ENCODE measurements at regions not wholly inside any gene's neighbourhood (a gene's known extent, or its start where the extent isn't known, plus 50 kb on each side); places are given as distances from the start of the nearest gene placed in this dataset.

DNA sequence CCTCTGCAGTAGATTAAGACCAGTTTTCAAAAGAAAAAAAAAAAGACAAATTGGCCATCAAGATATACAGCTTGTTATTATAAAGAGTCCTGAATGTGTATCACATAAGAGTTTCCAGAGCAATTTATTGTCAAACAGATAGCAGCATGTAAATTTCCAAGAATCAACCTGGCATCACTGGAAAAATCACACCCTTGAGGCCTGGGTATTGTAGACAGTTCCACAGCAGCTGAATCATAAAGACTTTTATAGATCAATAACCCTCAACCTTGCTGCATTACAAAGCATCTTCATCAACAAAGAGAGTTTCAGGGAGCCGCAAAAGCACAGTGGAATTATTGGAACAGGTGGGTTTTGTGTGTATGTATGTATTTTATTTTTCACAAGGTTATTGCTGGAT, 94.6 kb upstream of the LRIG3 start:
- DNase-seq, result no peak
- no peaks in the 10 kb centered on the region for H3K36me3 ChIP-seq
- 92 to 100% methylated on average over 1 of the region's 1 CpG for WGBS, 2 donors
- intact Hi-C loops (cut with DNase I), result no loop called here
- H3K4me1 ChIP-seq, result no peaks in the 10 kb centered on the region
- H3K27me3 ChIP-seq, result no peaks in the 10 kb centered on the region
- H3K9me3 ChIP-seq, result no peaks in the 10 kb centered on the region
- H3K4me3 ChIP-seq, result no peak overlapping the region
- TF ChIP-seq POLR2A (IDR thresholded peaks at IDR 0.05) (no peak), CTCF (IDR thresholded peaks at IDR 0.05) (no peak)
- H3K27ac ChIP-seq, result no peak overlapping the region

GRCh38 chr12:59010941-59011340, 90.6 kb upstream of the LRIG3 start:
- DNase-seq, result no peak

DNA sequence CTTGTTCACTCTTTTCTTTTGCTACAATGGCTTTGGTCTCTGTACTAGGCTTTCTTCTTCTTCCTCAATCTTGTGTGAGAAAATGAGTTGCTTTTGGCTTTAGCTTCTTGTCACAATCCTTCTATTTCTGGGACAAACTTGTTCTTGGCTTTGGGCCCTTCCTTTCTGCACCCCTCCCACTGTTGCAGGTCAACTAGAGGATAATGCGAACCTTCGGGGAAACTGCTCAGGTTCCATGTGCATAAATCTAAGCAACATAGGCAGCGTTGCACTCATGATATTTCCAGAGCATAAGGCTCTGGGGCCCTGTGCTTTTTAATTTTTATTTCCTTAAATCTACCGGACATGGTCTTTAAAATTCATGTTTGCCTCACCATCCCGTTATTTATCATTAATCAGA, 89.8 kb upstream of the LRIG3 start:
- WGBS, 2 donors, result 87 to 91% methylated on average over 5 of the region's 5 CpGs
- H3K4me3 ChIP-seq, result no peak overlapping the region
- TF ChIP-seq POLR2A (IDR thresholded peaks at IDR 0.05) (no peak), CTCF (IDR thresholded peaks at IDR 0.05) (no peak)
- H3K27ac ChIP-seq, result no peak overlapping the region
- DNase-seq, result no peak
- H3K9me3 ChIP-seq, result no peaks in the 10 kb centered on the region
- no peaks in the 10 kb centered on the region for H3K36me3 ChIP-seq
- no peaks in the 10 kb centered on the region for H3K27me3 ChIP-seq
- H3K4me1 ChIP-seq, result no peaks in the 10 kb centered on the region
- intact Hi-C loops (cut with DNase I), result no loop called here

More at GRCh38 chr12:59010941-59011340, 90.6 kb upstream of the LRIG3 start:
- intact Hi-C loops (cut with DNase I), result no loop called here
- TF ChIP-seq CTCF (IDR thresholded peaks at IDR 0.05), result no peak
- no peak for TF ChIP-seq POLR2A (IDR thresholded peaks at IDR 0.05)
- Histone ChIP-seq H3K9me3 (no peaks in the 10 kb centered on the region), H3K27me3 (no peaks in the 10 kb centered on the region), H3K4me1 (no peaks in the 10 kb centered on the region), H3K4me3 (no peak overlapping the region), H3K27ac (no peak overlapping the region), H3K36me3 (no peaks in the 10 kb centered on the region)
- WGBS, 2 donors, result 74 to 89% methylated on average over 3 of the region's 3 CpGs

DNA sequence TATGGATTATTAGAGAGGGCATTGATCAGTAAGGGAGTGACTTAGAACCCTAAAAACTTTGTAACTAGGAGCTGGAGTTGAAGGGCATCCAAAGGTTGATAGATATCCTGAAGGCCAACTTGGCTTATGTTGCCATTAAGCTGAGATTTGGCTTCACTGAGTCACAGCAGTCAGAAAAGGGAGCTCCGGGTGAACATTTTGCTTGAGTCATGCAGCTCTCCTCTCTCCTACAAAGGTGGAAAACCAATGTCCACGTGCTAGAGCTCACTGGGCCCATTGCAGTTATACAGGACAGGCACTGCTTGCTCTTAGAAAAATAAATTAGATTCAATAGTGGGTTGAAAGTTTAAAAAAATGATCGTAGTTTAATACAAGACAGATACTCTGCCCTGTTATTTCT, 87.3 kb upstream of the LRIG3 start:
- 33 to 54% methylated on average over 3 of the region's 3 CpGs for WGBS, 2 donors
- H3K4me3 ChIP-seq, result no peak overlapping the region
- TF ChIP-seq POLR2A (IDR thresholded peaks at IDR 0.05) (no peak), CTCF (IDR thresholded peaks at IDR 0.05) (no peak)
- no peak overlapping the region for H3K27ac ChIP-seq
- no peaks in the 10 kb centered on the region for H3K27me3 ChIP-seq
- H3K4me1 ChIP-seq, result no peaks in the 10 kb centered on the region
- intact Hi-C loops (cut with DNase I), result no loop called here
- H3K9me3 ChIP-seq, result no peaks in the 10 kb centered on the region
- DNase-seq, result no peak
- H3K36me3 ChIP-seq, result no peaks in the 10 kb centered on the region

- H3K27ac ChIP-seq, result no peak overlapping the region
- no peaks in the 10 kb centered on the region for H3K4me1 ChIP-seq
- H3K27me3 ChIP-seq, result no peaks in the 10 kb centered on the region
- DNase-seq, result no peak
- intact Hi-C loops (cut with DNase I), result no loop called here
- WGBS, 2 donors, result 69 to 76% methylated on average over 4 of the region's 4 CpGs
- H3K4me3 ChIP-seq, result no peak overlapping the region
- no peaks in the 10 kb centered on the region for H3K36me3 ChIP-seq
- no peaks in the 10 kb centered on the region for H3K9me3 ChIP-seq
- TF ChIP-seq POLR2A (IDR thresholded peaks at IDR 0.05) (no peak), CTCF (IDR thresholded peaks at IDR 0.05) (no peak)
These were observed 85.1 kb upstream of the LRIG3 start for GRCh38 chr12:59005193-59005955.

Measured in esophagus squamous epithelium (tissue), 5 donors.